ENCODE measurements at regions not wholly inside any gene's neighbourhood (a gene's known extent, or its start where the extent isn't known, plus 50 kb on each side); places are given as distances from the start of the nearest gene placed in this dataset.
A peak's percentile ranks its signal among the peaks of the same experiment; 100 is the strongest.

- no peak for DNase-seq (ENCODE audit: low read depth, low spot score)
- H3K9me1 ChIP-seq (replicated peaks; ENCODE audit: control insufficient read depth, extremely low read depth, insufficient read depth, low read length) = no peaks in the 10 kb centered on the region
- H3K9ac ChIP-seq (replicated peaks; ENCODE audit: extremely low read depth, insufficient read depth, low read length) = no peak overlapping the region
- no TSS peak for BruUV-seq (replicated peaks)
- H2AFZ ChIP-seq (ENCODE audit: low read depth, low read length) = no peak overlapping the region
- POLR2A ChIA-PET = no interaction called here
- TF ChIP-seq MAX (IDR thresholded peaks at IDR 0.05; ENCODE audit: insufficient read depth, insufficient read length) (peak; percentile 10), POLR2AphosphoS5 (IDR thresholded peaks at IDR 0.05; ENCODE audit: insufficient read depth, low read depth, low read length) (no peak), MYC (IDR thresholded peaks at IDR 0.05; ENCODE audit: low read depth, low read length) (no peak)
- no peaks in the 10 kb centered on the region for H4K20me1 ChIP-seq (replicated peaks; ENCODE audit: control insufficient read depth, extremely low read depth, insufficient read depth, low read length)
- CTCF ChIA-PET = no interaction called here
- peaks cover 4% of the 10 kb centered on the region for H3K9me3 ChIP-seq (replicated peaks; ENCODE audit: control insufficient read depth, insufficient read depth, low read length)
- no peak for FAIRE-seq
- dilution Hi-C loops (cut with MboI; ENCODE audit: extremely low pct_ligation_motif_present, low sequenced_read_pairs) (no loop called here), intact Hi-C loops (cut with micrococcal nuclease) (no loop called here)
- no peaks in the 10 kb centered on the region for H3K27me3 ChIP-seq (ENCODE audit: control insufficient read depth in 2 of 2, insufficient read depth in 2 of 2, low read length in 2 of 2)
- H3K4me2 ChIP-seq (ENCODE audit: insufficient read depth, low read length) = no peak overlapping the region
- H3K36me3 ChIP-seq (ENCODE audit: control insufficient read depth in 2 of 2, extremely low read depth in 1 of 2, insufficient read depth in 2 of 2, low read length in 2 of 2) = no peaks in the 10 kb centered on the region
- no peaks in the 10 kb centered on the region for H3K4me1 ChIP-seq (ENCODE audit: control insufficient read depth, extremely low read depth, insufficient read depth, low read length)
- no peak overlapping the region for H3K4me3 ChIP-seq (replicated peaks in 1 of 3; ENCODE audit: insufficient read depth in 1 of 3, low read depth in 1 of 3, low read length in 3 of 3)
- H3K27ac ChIP-seq (ENCODE audit: insufficient read depth, low read depth, low read length) = no peak overlapping the region
- no peaks in the 10 kb centered on the region for H3K79me2 ChIP-seq (ENCODE audit: control insufficient read depth, insufficient read depth, low read length)
Measured at GRCh38 chr2:117470311-117471095, 344.0 kb upstream of the DDX18 start.

GRCh38 chr2:117481608-117482007 lies 332.9 kb upstream of the DDX18 start:
- no peaks in the 10 kb centered on the region for H3K9me1 ChIP-seq (replicated peaks; ENCODE audit: control insufficient read depth, extremely low read depth, insufficient read depth, low read length)
- no peaks in the 10 kb centered on the region for H3K36me3 ChIP-seq (ENCODE audit: control insufficient read depth in 2 of 2, extremely low read depth in 1 of 2, insufficient read depth in 2 of 2, low read length in 2 of 2)
- H2AFZ ChIP-seq (ENCODE audit: low read depth, low read length) = no peak overlapping the region
- H3K4me3 ChIP-seq (replicated peaks in 1 of 3; ENCODE audit: insufficient read depth in 1 of 3, low read depth in 1 of 3, low read length in 3 of 3) = no peak overlapping the region
- DNase-seq (ENCODE audit: low read depth, low spot score) (no peak), FAIRE-seq (no peak)
- H3K27ac ChIP-seq (ENCODE audit: insufficient read depth, low read depth, low read length) = no peak overlapping the region
- H3K27me3 ChIP-seq (ENCODE audit: control insufficient read depth in 2 of 2, insufficient read depth in 2 of 2, low read length in 2 of 2) = no peaks in the 10 kb centered on the region
- intact Hi-C loops (cut with micrococcal nuclease) = no loop called here
- H3K9me3 ChIP-seq (replicated peaks; ENCODE audit: control insufficient read depth, insufficient read depth, low read length) = peaks cover 2% of the 10 kb centered on the region
- TF ChIP-seq MAX (IDR thresholded peaks at IDR 0.05; ENCODE audit: insufficient read depth, insufficient read length) (no peak), MYC (IDR thresholded peaks at IDR 0.05; ENCODE audit: low read depth, low read length) (no peak), EZH2 (IDR thresholded peaks at IDR 0.05; ENCODE audit: borderline replicate concordance, low read depth, low read length, severe bottlenecking) (no peak), GATA2 (IDR thresholded peaks at IDR 0.05; ENCODE audit: insufficient read depth, insufficient read length, low read depth, low read length) (no peak), JUN (IDR thresholded peaks at IDR 0.05; ENCODE audit: borderline replicate concordance, insufficient read depth, insufficient read length, low read depth) (no peak), FOS (IDR thresholded peaks at IDR 0.05; ENCODE audit: borderline replicate concordance, insufficient read depth, low read length) (no peak), POLR2AphosphoS5 (IDR thresholded peaks at IDR 0.05; ENCODE audit: insufficient read depth, low read depth, low read length) (no peak), CTCF (IDR thresholded peaks at IDR 0.05; ENCODE audit: extremely low read depth in 1 of 2, insufficient read depth in 1 of 2, low read depth in 1 of 2, low read length in 2 of 2) (no peak), POLR2A (IDR thresholded peaks at IDR 0.05; ENCODE audit: low read depth, low read length) (no peak)
- no peak overlapping the region for H3K9ac ChIP-seq (replicated peaks; ENCODE audit: extremely low read depth, insufficient read depth, low read length)
- H3K79me2 ChIP-seq (ENCODE audit: control insufficient read depth, insufficient read depth, low read length) = no peaks in the 10 kb centered on the region
- dilution Hi-C loops (cut with MboI; ENCODE audit: extremely low pct_ligation_motif_present, low sequenced_read_pairs) = no loop called here
- POLR2A ChIA-PET = no interaction called here
- H3K4me1 ChIP-seq (ENCODE audit: control insufficient read depth, extremely low read depth, insufficient read depth, low read length) = no peaks in the 10 kb centered on the region
- H4K20me1 ChIP-seq (replicated peaks; ENCODE audit: control insufficient read depth, extremely low read depth, insufficient read depth, low read length) = no peaks in the 10 kb centered on the region
- no peak overlapping the region for H3K4me2 ChIP-seq (ENCODE audit: insufficient read depth, low read length)
- CTCF ChIA-PET = no interaction called here
- no TSS peak for BruUV-seq (replicated peaks)
